ENCODE measurements at regions not wholly inside any gene's neighbourhood (a gene's known extent, or its start where the extent isn't known, plus 50 kb on each side); places are given as distances from the start of the nearest gene placed in this dataset.

- TF ChIP-seq MAFK (IDR thresholded peaks at IDR 0.05; ENCODE audit: low read depth, low read length) (no peak), RNF2 (IDR thresholded peaks at IDR 0.05; ENCODE audit: borderline replicate concordance, low read depth, low read length, missing control alignments, poor library complexity, severe bottlenecking) (no peak), TAF1 (IDR thresholded peaks at IDR 0.05; ENCODE audit: low read depth, low read length) (no peak), TEAD4 (IDR thresholded peaks at IDR 0.05; ENCODE audit: low read depth, low read length) (no peak), SIN3A (conservative IDR thresholded peaks at IDR 0.05 in 1 of 2, IDR thresholded peaks at IDR 0.05 in 1 of 2; ENCODE audit: low read depth in 1 of 2, low read length in 2 of 2) (no peak), PHF8 (conservative IDR thresholded peaks at IDR 0.05; ENCODE audit: low read depth, low read length) (no peak), CEBPB (IDR thresholded peaks at IDR 0.05; ENCODE audit: low read depth, low read length) (no peak), EP300 (IDR thresholded peaks at IDR 0.05; ENCODE audit: borderline replicate concordance in 1 of 2, low read depth in 2 of 2, low read length in 2 of 2) (no peak), CHD2 (IDR thresholded peaks at IDR 0.05; ENCODE audit: low read length) (no peak)
Observed at GRCh38 chr17:6328279-6328678, 106.6 kb downstream of the AIPL1 start (continued).

All from H1 (cell line).